T47D (cell line): ENCODE measurements at regions not wholly inside any gene's neighbourhood (a gene's known extent, or its start where the extent isn't known, plus 50 kb on each side); places are given as distances from the start of the nearest gene placed in this dataset.

Experiments
- DNase-seq, 2 experiments: peaks; one replicate each; pipeline versions ENCODE4 v3.0.0 to v3.0.0-alpha.2; 2011 to 2012; ENCODE audit warnings: low read depth in 1 of 2, low spot score in 1 of 2
- JUND ChIP-seq: IDR thresholded peaks from 2 replicates; pipeline ENCODE4 v1.6.1; 2012; ENCODE audit warnings: low read depth
- in situ Hi-C: cut with HindIII; loops from 2 replicates; pipeline ENCODE4 v1.10.0; 2016; ENCODE audit warnings: low sequenced_read_pairs, low pct_unique_long_range_greater_than_20kb

GRCh38 chr4:33864290-33864859 lies 2379.9 kb downstream of the ARAP2 start:
- DNase-seq = no peak
- TF ChIP-seq JUND = no peak
- in situ Hi-C loops = no loop called here

- no peak for TF ChIP-seq JUND
- in situ Hi-C loops = no loop called here
- no peak for DNase-seq
Measured at GRCh38 chr4:33873791-33874190, 2370.5 kb downstream of the ARAP2 start.

GRCh38 chr4:33878710-33879109 lies 2365.6 kb downstream of the ARAP2 start:
- TF ChIP-seq JUND = no peak
- no peak for DNase-seq
- in situ Hi-C loops = no loop called here

GRCh38 chr4:33881176-33881575 lies 2363.1 kb downstream of the ARAP2 start:
- in situ Hi-C loops = no loop called here
- TF ChIP-seq JUND = no peak
- no peak for DNase-seq

GRCh38 chr4:33882246-33882990 lies 2361.9 kb downstream of the ARAP2 start:
- TF ChIP-seq JUND = no peak
- in situ Hi-C loops = no loop called here
- DNase-seq = no peak

- in situ Hi-C loops = no loop called here
- TF ChIP-seq JUND = no peak
- DNase-seq = no peak
Measured at GRCh38 chr4:33883111-33883510, 2361.2 kb downstream of the ARAP2 start.

GRCh38 chr4:33886356-33886755 lies 2358.0 kb downstream of the ARAP2 start:
- in situ Hi-C loops = no loop called here
- DNase-seq = no peak
- TF ChIP-seq JUND = no peak

GRCh38 chr4:33890841-33891240 lies 2353.5 kb downstream of the ARAP2 start:
- in situ Hi-C loops = no loop called here
- TF ChIP-seq JUND = no peak
- no peak for DNase-seq

- in situ Hi-C loops = no loop called here
- no peak for TF ChIP-seq JUND
- no peak for DNase-seq
Measured at GRCh38 chr4:33911959-33912358, 2332.4 kb downstream of the ARAP2 start.

GRCh38 chr4:33914386-33914785 lies 2329.9 kb downstream of the ARAP2 start:
- no peak for DNase-seq
- TF ChIP-seq JUND = no peak
- in situ Hi-C loops = no loop called here

GRCh38 chr4:33923469-33923868 lies 2320.8 kb downstream of the ARAP2 start:
- TF ChIP-seq JUND = no peak
- in situ Hi-C loops = no loop called here
- no peak for DNase-seq

GRCh38 chr4:33924239-33924638 lies 2320.1 kb downstream of the ARAP2 start:
- in situ Hi-C loops = no loop called here
- no peak for DNase-seq
- TF ChIP-seq JUND = no peak

- no peak for TF ChIP-seq JUND
- no peak for DNase-seq
- in situ Hi-C loops = no loop called here
Measured at GRCh38 chr4:33924811-33925210, 2319.5 kb downstream of the ARAP2 start.

GRCh38 chr4:33930497-33930896 lies 2313.8 kb downstream of the ARAP2 start:
- in situ Hi-C loops = no loop called here
- TF ChIP-seq JUND = no peak
- DNase-seq = no peak
